ENCODE measurements at regions not wholly inside any gene's neighbourhood (a gene's known extent, or its start where the extent isn't known, plus 50 kb on each side); places are given as distances from the start of the nearest gene placed in this dataset.
"Not testable (repeated sequence)": the region's sequence is repeated elsewhere in the genome, so short reads cannot be mapped to it uniquely, and the experiment has no call there.

DNA sequence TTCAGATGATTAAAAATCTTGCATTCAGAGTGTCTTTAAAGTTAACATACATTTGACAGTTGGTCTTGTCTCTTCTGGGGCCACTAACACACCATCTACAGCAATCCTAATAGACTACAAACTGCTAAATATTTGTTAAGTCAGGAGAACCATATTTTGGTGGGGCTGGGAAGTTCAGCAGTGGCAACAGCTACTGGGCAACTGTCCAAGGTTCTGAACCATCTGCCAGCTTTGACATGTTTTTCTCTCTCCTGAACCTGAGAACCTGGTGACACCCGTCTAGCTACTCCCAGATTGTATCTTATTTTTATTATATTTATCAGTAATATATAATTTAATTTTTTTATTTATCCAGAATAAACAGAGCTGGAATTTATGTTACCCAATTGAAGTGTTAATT lies 199.0 kb upstream of the DPYD start:
- Histone ChIP-seq H3K4me3 (no peak overlapping the region), H3K27ac (ENCODE audit: low read depth in 1 of 2, low read length in 1 of 2) (no peak overlapping the region), H3K27me3 (ENCODE audit: control insufficient read depth in 3 of 3, insufficient read depth in 3 of 3, low read length in 2 of 3) (peaks cover 0 to 3% (median 0%) of the 10 kb centered on the region in 3 donors), H3K9ac (ENCODE audit: insufficient read depth in 1 of 2, low read length in 2 of 2) (no peak overlapping the region), H3K4me1 (ENCODE audit: control insufficient read depth in 5 of 5, insufficient read depth in 5 of 5, low read length in 5 of 5) (no peaks in the 10 kb centered on the region), H3K36me3 (ENCODE audit: control insufficient read depth in 4 of 4, insufficient read depth in 4 of 4, low read length in 4 of 4) (no peaks in the 10 kb centered on the region), H3K9me3 (ENCODE audit: control insufficient read depth in 4 of 4, insufficient read depth in 3 of 4, low read length in 3 of 4) (no peaks in the 10 kb centered on the region)
- TF ChIP-seq, protein P1, sequence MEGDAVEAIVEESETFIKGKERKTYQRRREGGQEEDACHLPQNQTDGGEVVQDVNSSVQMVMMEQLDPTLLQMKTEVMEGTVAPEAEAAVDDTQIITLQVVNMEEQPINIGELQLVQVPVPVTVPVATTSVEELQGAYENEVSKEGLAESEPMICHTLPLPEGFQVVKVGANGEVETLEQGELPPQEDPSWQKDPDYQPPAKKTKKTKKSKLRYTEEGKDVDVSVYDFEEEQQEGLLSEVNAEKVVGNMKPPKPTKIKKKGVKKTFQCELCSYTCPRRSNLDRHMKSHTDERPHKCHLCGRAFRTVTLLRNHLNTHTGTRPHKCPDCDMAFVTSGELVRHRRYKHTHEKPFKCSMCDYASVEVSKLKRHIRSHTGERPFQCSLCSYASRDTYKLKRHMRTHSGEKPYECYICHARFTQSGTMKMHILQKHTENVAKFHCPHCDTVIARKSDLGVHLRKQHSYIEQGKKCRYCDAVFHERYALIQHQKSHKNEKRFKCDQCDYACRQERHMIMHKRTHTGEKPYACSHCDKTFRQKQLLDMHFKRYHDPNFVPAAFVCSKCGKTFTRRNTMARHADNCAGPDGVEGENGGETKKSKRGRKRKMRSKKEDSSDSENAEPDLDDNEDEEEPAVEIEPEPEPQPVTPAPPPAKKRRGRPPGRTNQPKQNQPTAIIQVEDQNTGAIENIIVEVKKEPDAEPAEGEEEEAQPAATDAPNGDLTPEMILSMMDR (IDR thresholded peaks at IDR 0.05; ENCODE audit: control extremely low read depth, extremely low read depth) = no peak
- DNase-seq (peak; percentile 22 to 64 (median 24)), ATAC-seq (ENCODE audit: insufficient read depth, low FRiP score) (no peak)
- WGBS, 2 donors = 13 to 46% methylated on average over 1 of the region's 1 CpG

DNA sequence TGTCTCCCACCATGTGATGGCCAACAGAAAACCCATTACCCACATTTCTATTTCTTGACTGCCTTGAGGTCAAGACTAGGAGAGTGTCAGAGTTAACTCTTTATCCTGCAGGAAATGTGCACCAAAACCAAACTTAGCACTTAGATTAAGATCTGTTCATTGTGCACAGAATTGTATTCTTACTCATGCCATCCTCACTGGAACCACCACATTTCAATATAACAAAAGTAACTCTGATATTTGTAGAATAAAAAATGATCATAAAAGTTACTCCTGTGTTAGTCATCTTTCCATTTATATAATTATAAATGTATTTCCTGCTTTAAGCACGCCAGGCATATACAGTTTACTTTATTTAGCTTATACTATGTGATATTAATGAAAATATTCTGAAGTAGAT lies 193.0 kb upstream of the DPYD start:
- Histone ChIP-seq H3K9ac (ENCODE audit: insufficient read depth in 1 of 2, low read length in 2 of 2) (no peak overlapping the region), H3K27ac (ENCODE audit: low read depth in 1 of 2, low read length in 1 of 2) (no peak overlapping the region), H3K9me3 (ENCODE audit: control insufficient read depth in 4 of 4, insufficient read depth in 3 of 4, low read length in 3 of 4) (no peaks in the 10 kb centered on the region), H3K27me3 (ENCODE audit: control insufficient read depth in 3 of 3, insufficient read depth in 3 of 3, low read length in 2 of 3) (peaks cover 0 to 3% (median 0%) of the 10 kb centered on the region in 3 donors), H3K4me1 (ENCODE audit: control insufficient read depth in 5 of 5, insufficient read depth in 5 of 5, low read length in 5 of 5) (no peaks in the 10 kb centered on the region), H3K36me3 (ENCODE audit: control insufficient read depth in 4 of 4, insufficient read depth in 4 of 4, low read length in 4 of 4) (no peaks in the 10 kb centered on the region), H3K4me3 (no peak overlapping the region)
- TF ChIP-seq, protein P1 (IDR thresholded peaks at IDR 0.05; ENCODE audit: control extremely low read depth, extremely low read depth) = no peak
- WGBS, 2 donors = 63 to 75% methylated on average over 1 of the region's 1 CpG
- no peak for DNase-seq
- no peak for ATAC-seq (ENCODE audit: insufficient read depth, low FRiP score)

DNA sequence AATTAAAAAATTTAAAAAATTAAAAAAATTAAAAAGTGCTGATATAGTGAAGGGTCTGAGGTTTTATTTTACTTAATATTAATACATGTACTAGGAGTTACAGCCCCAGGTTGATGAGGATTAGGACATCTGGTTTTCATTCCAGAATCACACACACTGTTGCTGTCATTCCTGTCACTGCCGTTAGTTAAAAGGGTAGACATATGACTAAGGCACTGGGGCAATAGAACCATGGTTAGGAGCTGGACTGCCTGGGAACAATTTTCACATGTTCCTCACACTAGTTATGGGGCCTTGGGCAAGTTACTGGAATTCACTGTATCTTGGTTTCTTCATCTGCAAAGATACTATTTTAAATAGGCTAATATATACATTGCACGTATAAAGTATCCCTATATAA lies 191.8 kb upstream of the DPYD start:
- WGBS, 2 donors = 92 to 94% methylated on average over 2 of the region's 2 CpGs
- Histone ChIP-seq H3K4me3 (no peak overlapping the region), H3K27ac (ENCODE audit: low read depth in 1 of 2, low read length in 1 of 2) (no peak overlapping the region), H3K9me3 (ENCODE audit: control insufficient read depth in 4 of 4, insufficient read depth in 3 of 4, low read length in 3 of 4) (peaks cover 0 to 3% (median 0%) of the 10 kb centered on the region in 4 donors), H3K4me1 (ENCODE audit: control insufficient read depth in 5 of 5, insufficient read depth in 5 of 5, low read length in 5 of 5) (no peaks in the 10 kb centered on the region), H3K27me3 (ENCODE audit: control insufficient read depth in 3 of 3, insufficient read depth in 3 of 3, low read length in 2 of 3) (peaks cover 0 to 3% (median 0%) of the 10 kb centered on the region in 3 donors), H3K9ac (ENCODE audit: insufficient read depth in 1 of 2, low read length in 2 of 2) (no peak overlapping the region), H3K36me3 (ENCODE audit: control insufficient read depth in 4 of 4, insufficient read depth in 4 of 4, low read length in 4 of 4) (no peaks in the 10 kb centered on the region)
- DNase-seq = no peak
- ATAC-seq (ENCODE audit: insufficient read depth, low FRiP score) = no peak
- TF ChIP-seq, protein P1 (IDR thresholded peaks at IDR 0.05; ENCODE audit: control extremely low read depth, extremely low read depth) = no peak

DNA sequence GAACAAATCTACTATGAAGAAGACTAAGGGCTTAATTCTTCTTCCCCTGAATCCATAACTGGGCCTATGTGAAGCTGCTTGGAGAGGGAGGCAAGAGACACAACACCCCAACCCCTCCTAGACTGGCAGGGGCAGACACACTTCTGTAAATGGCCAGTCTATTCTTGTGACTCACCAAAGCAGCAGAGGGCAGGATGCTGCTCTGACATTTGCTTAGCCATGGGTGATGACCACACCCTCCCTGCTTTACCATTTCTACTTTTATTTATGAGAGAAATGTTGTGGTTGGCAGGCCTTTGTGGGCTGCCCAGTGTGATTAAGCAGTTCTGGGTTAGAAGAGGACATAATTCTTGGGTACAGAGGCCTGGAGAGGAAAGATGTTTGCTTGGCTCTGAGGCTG lies 189.8 kb upstream of the DPYD start:
- H3K9me3 ChIP-seq (ENCODE audit: control insufficient read depth in 4 of 4, insufficient read depth in 3 of 4, low read length in 3 of 4) = peaks cover 0 to 10% (median 3%) of the 10 kb centered on the region in 4 donors
- no peak overlapping the region for H3K4me3 ChIP-seq
- TF ChIP-seq, protein P1 (IDR thresholded peaks at IDR 0.05; ENCODE audit: control extremely low read depth, extremely low read depth) = no peak
- H3K9ac ChIP-seq (ENCODE audit: insufficient read depth in 1 of 2, low read length in 2 of 2) = no peak overlapping the region
- H3K27me3 ChIP-seq (ENCODE audit: control insufficient read depth in 3 of 3, insufficient read depth in 3 of 3, low read length in 2 of 3) = peaks cover 0 to under 1% (median 0%) of the 10 kb centered on the region in 3 donors
- no peaks in the 10 kb centered on the region for H3K36me3 ChIP-seq (ENCODE audit: control insufficient read depth in 4 of 4, insufficient read depth in 4 of 4, low read length in 4 of 4)
- H3K4me1 ChIP-seq (ENCODE audit: control insufficient read depth in 5 of 5, insufficient read depth in 5 of 5, low read length in 5 of 5) = no peaks in the 10 kb centered on the region
- ATAC-seq (ENCODE audit: insufficient read depth, low FRiP score) (no peak), DNase-seq (no peak)
- no peak overlapping the region for H3K27ac ChIP-seq (ENCODE audit: low read depth in 1 of 2, low read length in 1 of 2)

DNA sequence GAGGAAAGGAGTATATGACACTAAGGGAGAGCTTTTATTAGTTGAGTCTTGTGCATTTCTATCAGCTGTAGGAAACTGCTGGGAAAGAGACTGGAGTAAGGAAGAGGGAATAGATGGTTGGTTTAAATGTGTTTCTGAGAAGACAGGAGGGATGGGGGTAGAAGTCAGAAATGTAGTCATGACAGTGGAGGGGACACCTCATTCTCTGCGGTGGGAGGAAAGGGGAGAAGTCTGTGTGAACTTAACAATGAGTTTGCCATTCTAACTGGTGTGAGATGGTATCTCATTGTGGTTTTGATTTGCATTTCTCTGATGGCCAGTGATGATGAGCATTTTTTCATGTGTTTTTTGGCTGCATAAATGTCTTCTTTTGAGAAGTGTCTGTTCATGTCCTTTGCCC lies 187.5 kb upstream of the DPYD start:
- H3K27ac ChIP-seq (ENCODE audit: low read depth in 1 of 2, low read length in 1 of 2); ATAC-seq (ENCODE audit: insufficient read depth, low FRiP score); H3K4me3 ChIP-seq; DNase-seq; H3K4me1 ChIP-seq (ENCODE audit: control insufficient read depth in 5 of 5, insufficient read depth in 5 of 5, low read length in 5 of 5); H3K27me3 ChIP-seq (ENCODE audit: control insufficient read depth in 3 of 3, insufficient read depth in 3 of 3, low read length in 2 of 3); H3K9me3 ChIP-seq (ENCODE audit: control insufficient read depth in 4 of 4, insufficient read depth in 3 of 4, low read length in 3 of 4); H3K9ac ChIP-seq (ENCODE audit: insufficient read depth in 1 of 2, low read length in 2 of 2); H3K36me3 ChIP-seq (ENCODE audit: control insufficient read depth in 4 of 4, insufficient read depth in 4 of 4, low read length in 4 of 4): not testable (repeated sequence)
- 84 to 87% methylated on average over 1 of the region's 1 CpG for WGBS, 2 donors
